BJ (cell line): ENCODE measurements at regions not wholly inside any gene's neighbourhood (a gene's known extent, or its start where the extent isn't known, plus 50 kb on each side); places are given as distances from the start of the nearest gene placed in this dataset.
A peak's percentile ranks its signal among the peaks of the same experiment; 100 is the strongest.
"Not testable (repeated sequence)": the region's sequence is repeated elsewhere in the genome, so short reads cannot be mapped to it uniquely, and the experiment has no call there.

Source experiments
- CTCF ChIA-PET: fragments of 350-600 bp; formaldehyde crosslinking; extraction: SDS; loops from one replicate; lab custom pipeline; 2021; ENCODE audit warnings: antibody characterized with exemption, inconsistent platforms; lab: Yijun Ruan, JAX
- POLR2A ChIA-PET: fragments of 300-600 bp; sonication (Branson Sonifier 250); formaldehyde crosslinking; extraction: SDS; loops from one replicate; lab custom pipeline; 2021; ENCODE audit warnings: antibody characterized with exemption; lab: Charles Lee
- DNase-seq: peaks from one replicate; pipeline ENCODE4 v3.0.0-alpha.2; 2011; ENCODE audit warnings: low read depth
- H3K27me3 ChIP-seq: 2 replicates; pipeline ENCODE4 v1.6.0; 2011; ENCODE audit warnings: low read length; ENCODE audit not compliant: control insufficient read depth, insufficient read depth
- H3K36me3 ChIP-seq: 2 replicates; pipeline ENCODE4 v1.5.1; 2011; ENCODE audit warnings: low read length; ENCODE audit not compliant: control insufficient read depth, insufficient read depth
- H3K4me3 ChIP-seq: 2 replicates; pipeline ENCODE4 v1.5.1; 2011; ENCODE audit warnings: low read depth, mild to moderate bottlenecking, control low read depth, low read length
- TF ChIP-seq, protein P1 (sequence below): IDR thresholded peaks from 2 replicates; pipeline ENCODE4 v1.5.1; 2011; ENCODE audit warnings: low read depth, mild to moderate bottlenecking, control low read depth, inconsistent platforms, low read length, moderate library complexity; ENCODE audit not compliant: insufficient read depth

- Histone ChIP-seq H3K36me3 (no peaks in the 10 kb centered on the region), H3K27me3 (no peaks in the 10 kb centered on the region), H3K4me3 (no peak overlapping the region)
- ChIA-PET POLR2A (no interaction called here), CTCF (no interaction called here)
- TF ChIP-seq, protein P1, sequence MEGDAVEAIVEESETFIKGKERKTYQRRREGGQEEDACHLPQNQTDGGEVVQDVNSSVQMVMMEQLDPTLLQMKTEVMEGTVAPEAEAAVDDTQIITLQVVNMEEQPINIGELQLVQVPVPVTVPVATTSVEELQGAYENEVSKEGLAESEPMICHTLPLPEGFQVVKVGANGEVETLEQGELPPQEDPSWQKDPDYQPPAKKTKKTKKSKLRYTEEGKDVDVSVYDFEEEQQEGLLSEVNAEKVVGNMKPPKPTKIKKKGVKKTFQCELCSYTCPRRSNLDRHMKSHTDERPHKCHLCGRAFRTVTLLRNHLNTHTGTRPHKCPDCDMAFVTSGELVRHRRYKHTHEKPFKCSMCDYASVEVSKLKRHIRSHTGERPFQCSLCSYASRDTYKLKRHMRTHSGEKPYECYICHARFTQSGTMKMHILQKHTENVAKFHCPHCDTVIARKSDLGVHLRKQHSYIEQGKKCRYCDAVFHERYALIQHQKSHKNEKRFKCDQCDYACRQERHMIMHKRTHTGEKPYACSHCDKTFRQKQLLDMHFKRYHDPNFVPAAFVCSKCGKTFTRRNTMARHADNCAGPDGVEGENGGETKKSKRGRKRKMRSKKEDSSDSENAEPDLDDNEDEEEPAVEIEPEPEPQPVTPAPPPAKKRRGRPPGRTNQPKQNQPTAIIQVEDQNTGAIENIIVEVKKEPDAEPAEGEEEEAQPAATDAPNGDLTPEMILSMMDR: no peak
- DNase-seq: no peak
Measured at GRCh38 chr10:6926971-6927370, 346.9 kb upstream of the PRKCQ start.

DNA sequence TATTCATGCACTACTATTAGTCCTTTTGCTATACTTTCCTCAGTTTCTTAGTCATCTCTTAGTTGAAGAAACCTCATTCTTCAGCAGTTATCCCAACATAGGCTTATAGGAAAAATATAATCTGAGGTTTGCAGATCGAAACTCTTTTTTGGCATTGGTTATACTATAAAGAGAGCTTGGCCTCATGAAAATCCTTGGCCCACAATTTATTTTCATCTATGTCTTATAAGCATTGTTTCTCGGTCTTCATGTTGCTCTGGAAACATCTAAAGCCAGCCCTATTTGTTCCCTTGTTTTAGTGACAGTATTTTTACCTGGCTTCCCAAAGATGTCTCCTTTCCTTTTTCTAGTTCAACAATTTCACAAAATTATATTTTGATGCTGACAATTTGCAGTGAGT is 345.1 kb upstream of the PRKCQ start:
- Histone ChIP-seq H3K4me3 (no peak overlapping the region), H3K27me3 (no peaks in the 10 kb centered on the region), H3K36me3 (no peaks in the 10 kb centered on the region)
- DNase-seq: no peak
- CTCF ChIA-PET: interaction anchor here (1.0 kb wide), 1 partner anchor 10 kb away, joined by 3 read pairs; no protein-coding TSS in a partner anchor
- POLR2A ChIA-PET: no interaction called here
- TF ChIP-seq, protein P1: no peak

- Histone ChIP-seq H3K4me3 (no peak overlapping the region), H3K36me3 (no peaks in the 10 kb centered on the region), H3K27me3 (no peaks in the 10 kb centered on the region)
- ChIA-PET CTCF (interaction anchor here (1.0 kb wide), 1 partner anchor 9 kb away, joined by 3 read pairs; no protein-coding TSS in a partner anchor), POLR2A (no interaction called here)
- TF ChIP-seq, protein P1: no peak
- no peak for DNase-seq
Measured at GRCh38 chr10:6924166-6924565, 344.1 kb upstream of the PRKCQ start.

DNA sequence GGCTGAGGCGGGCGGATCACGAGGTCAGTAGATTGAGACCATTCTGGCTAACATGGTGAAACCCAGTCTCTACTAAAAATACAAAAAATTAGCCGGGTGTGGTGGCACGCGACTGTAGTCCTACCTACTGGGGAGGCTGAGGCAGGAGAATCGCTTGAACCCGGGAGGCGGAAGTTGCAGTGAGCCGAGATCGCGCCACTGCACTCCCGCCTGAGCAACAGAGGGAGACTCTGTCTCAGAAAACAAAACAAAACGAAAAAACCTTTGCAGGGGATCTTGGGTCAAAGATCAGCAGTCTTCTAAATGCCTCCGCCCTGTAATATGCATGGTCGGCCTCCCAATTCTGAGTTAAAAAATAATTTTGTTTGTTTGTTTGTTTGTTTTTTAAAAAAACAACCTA is 340.9 kb upstream of the PRKCQ start:
- H3K4me3 ChIP-seq, DNase-seq, H3K36me3 ChIP-seq, CTCF ChIA-PET, H3K27me3 ChIP-seq: not testable (repeated sequence)
- POLR2A ChIA-PET: interaction anchor here (0.6 kb wide), 1 partner anchor 182 kb away, joined by 3 read pairs; no protein-coding TSS in a partner anchor

DNA sequence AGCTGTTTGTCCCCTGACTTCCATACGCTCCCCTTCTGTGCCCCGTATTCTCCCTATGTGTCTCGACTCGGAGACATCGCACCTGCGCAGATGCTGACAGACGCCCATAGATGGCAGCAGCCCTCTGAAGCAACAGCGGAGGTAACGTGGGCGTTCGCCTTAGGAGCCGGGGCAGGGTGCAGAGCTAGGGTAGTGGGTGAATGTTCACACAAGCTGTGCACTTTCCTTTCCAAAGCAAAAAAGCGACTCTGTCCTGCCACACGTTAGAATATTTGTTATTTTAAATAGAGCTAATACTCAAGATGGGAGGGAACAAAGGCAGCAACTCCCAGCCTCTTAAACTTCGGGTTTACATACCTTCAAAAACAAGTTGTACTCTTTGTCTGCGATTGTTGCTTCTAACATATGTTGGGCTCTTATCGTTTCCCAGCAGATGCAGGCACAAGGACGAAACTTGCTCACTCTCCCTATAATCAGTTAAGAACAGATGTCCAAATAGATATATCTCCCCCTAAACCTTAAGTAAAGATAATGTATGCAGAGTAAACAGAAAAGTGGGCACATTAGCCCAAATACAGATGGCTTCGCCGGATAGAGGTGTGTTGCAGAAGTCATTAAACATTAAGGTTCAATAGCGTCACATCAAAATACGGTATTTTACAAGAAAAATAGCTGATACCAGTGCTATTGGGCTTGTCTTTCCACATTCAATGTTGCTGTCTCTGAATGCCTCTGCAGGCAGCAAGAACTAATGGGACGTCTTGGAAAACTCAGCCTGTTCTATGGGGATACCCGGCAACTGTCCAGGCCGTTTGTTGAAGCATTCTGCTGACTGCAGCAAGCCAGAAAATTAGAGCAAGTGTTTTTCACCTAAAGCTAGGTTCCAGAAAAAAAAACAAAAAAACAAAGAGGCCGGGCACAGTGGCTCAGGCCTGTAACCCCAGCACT is 340.3 kb upstream of the PRKCQ start:
- CTCF ChIA-PET: interaction anchor here (0.5 to 1.3 kb wide), 4 partner anchors 13 to 496 kb away, joined by 3 read pairs; no protein-coding TSS in a partner anchor
- Histone ChIP-seq H3K27me3 (no peaks in the 10 kb centered on the region), H3K4me3 (no peak overlapping the region), H3K36me3 (no peaks in the 10 kb centered on the region)
- TF ChIP-seq, protein P1: peak; percentile 76
- DNase-seq: no peak
- POLR2A ChIA-PET: interaction anchor here (0.6 kb wide), 1 partner anchor 182 kb away, joined by 3 read pairs; no protein-coding TSS in a partner anchor
